ENCODE measurements at regions not wholly inside any gene's neighbourhood (a gene's known extent, or its start where the extent isn't known, plus 50 kb on each side); places are given as distances from the start of the nearest gene placed in this dataset.
"Not testable (repeated sequence)": the region's sequence is repeated elsewhere in the genome, so short reads cannot be mapped to it uniquely, and the experiment has no call there.

DNA sequence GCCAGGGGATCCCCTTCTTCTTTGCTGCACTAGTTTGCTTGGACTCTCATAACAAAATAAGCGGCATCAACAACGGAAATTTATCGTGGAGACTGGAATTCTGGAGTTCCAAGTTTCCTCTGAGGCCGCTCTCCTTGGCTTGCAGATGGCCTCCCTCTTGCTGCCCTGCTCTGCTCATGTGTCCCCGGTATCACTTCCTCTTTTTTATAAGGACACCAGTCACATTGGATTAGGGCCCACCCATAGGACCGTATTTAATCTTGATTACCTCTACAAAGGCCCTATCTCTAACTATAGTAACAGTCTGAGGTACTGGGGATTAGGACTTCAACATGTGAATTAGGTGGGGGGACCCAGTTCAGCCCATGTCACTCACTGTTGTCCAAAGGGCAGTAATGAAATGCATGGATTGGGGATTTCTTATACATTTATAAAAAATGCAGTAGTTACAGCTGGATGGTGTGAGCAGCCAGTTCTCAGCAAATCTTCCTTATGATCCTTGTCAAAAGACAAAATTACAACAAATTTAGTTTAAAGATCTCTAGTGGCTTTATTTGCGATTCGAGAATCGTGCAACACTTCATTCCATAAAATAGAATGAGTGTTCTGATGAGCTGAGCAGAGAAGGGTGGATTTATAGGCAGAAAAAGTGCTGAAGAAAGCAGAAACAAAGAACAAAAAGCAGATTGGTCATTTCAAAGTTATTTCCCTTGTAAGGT lies 59.3 kb upstream of the AKAP12 start:
- no TSS peak for BruUV-seq (replicated peaks)
- CTCF ChIA-PET: no interaction called here
- H3K36me3 ChIP-seq (ENCODE audit: insufficient read depth, low read length, poor library complexity, severe bottlenecking): no peaks in the 10 kb centered on the region
- DNase-seq (ENCODE audit: low spot score): no peak
- TF ChIP-seq EZH2 (IDR thresholded peaks at IDR 0.05; ENCODE audit: borderline replicate concordance, low read depth, low read length, poor library complexity, severe bottlenecking): no peak
- TF ChIP-seq, protein P1, sequence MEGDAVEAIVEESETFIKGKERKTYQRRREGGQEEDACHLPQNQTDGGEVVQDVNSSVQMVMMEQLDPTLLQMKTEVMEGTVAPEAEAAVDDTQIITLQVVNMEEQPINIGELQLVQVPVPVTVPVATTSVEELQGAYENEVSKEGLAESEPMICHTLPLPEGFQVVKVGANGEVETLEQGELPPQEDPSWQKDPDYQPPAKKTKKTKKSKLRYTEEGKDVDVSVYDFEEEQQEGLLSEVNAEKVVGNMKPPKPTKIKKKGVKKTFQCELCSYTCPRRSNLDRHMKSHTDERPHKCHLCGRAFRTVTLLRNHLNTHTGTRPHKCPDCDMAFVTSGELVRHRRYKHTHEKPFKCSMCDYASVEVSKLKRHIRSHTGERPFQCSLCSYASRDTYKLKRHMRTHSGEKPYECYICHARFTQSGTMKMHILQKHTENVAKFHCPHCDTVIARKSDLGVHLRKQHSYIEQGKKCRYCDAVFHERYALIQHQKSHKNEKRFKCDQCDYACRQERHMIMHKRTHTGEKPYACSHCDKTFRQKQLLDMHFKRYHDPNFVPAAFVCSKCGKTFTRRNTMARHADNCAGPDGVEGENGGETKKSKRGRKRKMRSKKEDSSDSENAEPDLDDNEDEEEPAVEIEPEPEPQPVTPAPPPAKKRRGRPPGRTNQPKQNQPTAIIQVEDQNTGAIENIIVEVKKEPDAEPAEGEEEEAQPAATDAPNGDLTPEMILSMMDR (conservative IDR thresholded peaks at IDR 0.05; ENCODE audit: low read depth, low read length): no peak
- POLR2A ChIA-PET (ENCODE audit: low non-redundant PET): no interaction called here
- no peaks in the 10 kb centered on the region for H3K9me3 ChIP-seq (ENCODE audit: low read depth, low read length, poor library complexity, severe bottlenecking)
- H3K4me1 ChIP-seq (ENCODE audit: insufficient read depth, low read length, poor library complexity, severe bottlenecking): no peaks in the 10 kb centered on the region
- no peak overlapping the region for H3K4me3 ChIP-seq (ENCODE audit: low read depth, low read length, poor library complexity, severe bottlenecking)
- intact Hi-C loops (cut with micrococcal nuclease; ENCODE audit: unreplicated experiment): no loop called here
- H3K27me3 ChIP-seq (replicated peaks; ENCODE audit: insufficient read depth, low read depth, low read length, poor library complexity): no peaks in the 10 kb centered on the region
- H3K27ac ChIP-seq (ENCODE audit: low read depth, low read length, poor library complexity, severe bottlenecking): no peak overlapping the region

DNA sequence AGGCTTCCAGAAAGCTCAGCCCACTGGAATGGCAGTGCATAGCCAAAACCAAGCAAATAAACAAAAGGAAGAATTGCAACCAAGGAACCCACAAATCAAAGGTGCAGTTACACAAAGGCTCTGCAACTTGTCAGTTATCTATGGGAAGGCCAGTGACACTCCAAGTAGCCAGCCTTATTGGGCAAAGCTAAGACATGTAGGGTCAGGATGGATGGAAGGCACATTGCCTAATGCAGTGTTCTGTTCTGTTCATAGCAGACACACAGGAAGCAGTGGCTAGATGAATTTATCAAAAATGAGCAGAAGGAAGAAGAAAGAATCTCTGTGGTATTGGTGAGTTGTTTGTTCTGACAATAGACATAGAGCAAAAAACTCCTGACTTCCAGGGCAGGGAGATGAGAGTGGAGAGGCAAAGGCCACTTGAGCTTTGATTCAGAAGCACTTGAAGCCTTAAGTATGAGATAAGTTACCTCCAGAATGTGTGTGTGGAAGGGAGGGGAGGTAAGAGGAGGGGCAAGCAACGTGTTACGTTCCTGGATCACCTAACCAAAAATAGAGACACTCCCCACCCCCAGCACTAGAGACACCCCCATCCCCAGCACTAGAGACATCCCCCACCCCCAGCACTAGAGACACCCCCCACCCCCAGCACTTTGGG lies 57.9 kb upstream of the AKAP12 start:
- H3K27ac ChIP-seq (ENCODE audit: low read depth, low read length, poor library complexity, severe bottlenecking): no peak overlapping the region
- no peaks in the 10 kb centered on the region for H3K4me1 ChIP-seq (ENCODE audit: insufficient read depth, low read length, poor library complexity, severe bottlenecking)
- TF ChIP-seq, protein P1 (conservative IDR thresholded peaks at IDR 0.05; ENCODE audit: low read depth, low read length): no peak
- TF ChIP-seq EZH2 (IDR thresholded peaks at IDR 0.05; ENCODE audit: borderline replicate concordance, low read depth, low read length, poor library complexity, severe bottlenecking): no peak
- no peak overlapping the region for H3K4me3 ChIP-seq (ENCODE audit: low read depth, low read length, poor library complexity, severe bottlenecking)
- H3K27me3 ChIP-seq (replicated peaks; ENCODE audit: insufficient read depth, low read depth, low read length, poor library complexity): no peaks in the 10 kb centered on the region
- POLR2A ChIA-PET (ENCODE audit: low non-redundant PET): no interaction called here
- intact Hi-C loops (cut with micrococcal nuclease; ENCODE audit: unreplicated experiment): no loop called here
- no peak for DNase-seq (ENCODE audit: low spot score)
- CTCF ChIA-PET: no interaction called here
- BruUV-seq (replicated peaks): no TSS peak
- H3K36me3 ChIP-seq (ENCODE audit: insufficient read depth, low read length, poor library complexity, severe bottlenecking): no peaks in the 10 kb centered on the region
- no peaks in the 10 kb centered on the region for H3K9me3 ChIP-seq (ENCODE audit: low read depth, low read length, poor library complexity, severe bottlenecking)

DNA sequence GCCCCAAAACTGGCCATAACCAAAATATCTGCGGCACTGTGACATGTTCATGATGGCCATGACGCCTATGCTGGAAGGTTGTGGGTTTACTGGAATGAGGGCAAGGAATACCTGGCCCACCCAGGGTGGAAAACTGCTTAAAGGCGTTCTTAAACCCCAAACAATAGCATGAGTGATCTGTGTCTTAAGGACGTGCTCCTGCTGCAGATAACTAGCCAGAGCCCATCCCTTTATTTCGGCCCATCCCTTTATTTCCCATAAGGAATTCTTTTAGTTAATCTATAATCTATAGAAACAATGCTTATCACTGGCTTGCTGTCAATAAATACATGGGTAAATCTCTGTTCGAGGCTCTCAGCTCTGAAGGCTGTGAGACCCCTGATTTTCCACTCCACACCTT lies 56.8 kb upstream of the AKAP12 start:
- DNase-seq (ENCODE audit: low spot score); POLR2A ChIA-PET (ENCODE audit: low non-redundant PET); CTCF ChIA-PET; H3K27ac ChIP-seq (ENCODE audit: low read depth, low read length, poor library complexity, severe bottlenecking); BruUV-seq (replicated peaks); H3K27me3 ChIP-seq (replicated peaks; ENCODE audit: insufficient read depth, low read depth, low read length, poor library complexity); intact Hi-C loops (cut with micrococcal nuclease; ENCODE audit: unreplicated experiment); H3K4me1 ChIP-seq (ENCODE audit: insufficient read depth, low read length, poor library complexity, severe bottlenecking); H3K36me3 ChIP-seq (ENCODE audit: insufficient read depth, low read length, poor library complexity, severe bottlenecking); H3K4me3 ChIP-seq (ENCODE audit: low read depth, low read length, poor library complexity, severe bottlenecking); H3K9me3 ChIP-seq (ENCODE audit: low read depth, low read length, poor library complexity, severe bottlenecking): not testable (repeated sequence)

DNA sequence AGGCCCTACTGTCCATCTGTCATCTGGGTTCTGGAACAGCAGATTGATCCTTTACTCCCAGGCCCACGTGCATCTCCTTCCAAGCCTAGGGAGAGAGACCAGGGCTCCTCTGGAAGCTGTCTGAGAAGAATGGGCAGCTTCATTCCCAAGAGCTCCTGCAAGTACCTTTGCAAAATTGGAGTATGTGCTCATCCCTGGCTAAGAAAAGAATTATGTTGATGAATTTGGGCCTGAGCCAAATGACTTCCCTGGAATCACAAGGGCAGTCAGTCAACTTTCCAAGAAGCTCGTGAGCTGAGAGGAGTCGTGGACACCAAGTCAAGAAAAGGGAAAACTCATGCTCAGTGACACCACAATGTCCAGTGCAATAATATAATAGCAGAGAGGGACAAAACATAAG lies 54.6 kb upstream of the AKAP12 start:
- Histone ChIP-seq H3K4me3 (ENCODE audit: low read depth, low read length, poor library complexity, severe bottlenecking) (no peak overlapping the region), H3K27me3 (replicated peaks; ENCODE audit: insufficient read depth, low read depth, low read length, poor library complexity) (no peaks in the 10 kb centered on the region), H3K36me3 (ENCODE audit: insufficient read depth, low read length, poor library complexity, severe bottlenecking) (no peaks in the 10 kb centered on the region), H3K27ac (ENCODE audit: low read depth, low read length, poor library complexity, severe bottlenecking) (no peak overlapping the region), H3K9me3 (ENCODE audit: low read depth, low read length, poor library complexity, severe bottlenecking) (no peaks in the 10 kb centered on the region), H3K4me1 (ENCODE audit: insufficient read depth, low read length, poor library complexity, severe bottlenecking) (no peaks in the 10 kb centered on the region)
- ChIA-PET CTCF (no interaction called here), POLR2A (ENCODE audit: low non-redundant PET) (interaction anchor here (0.6 kb wide), 1 partner anchor 161 kb away, joined by 4 read pairs; no protein-coding TSS in a partner anchor)
- intact Hi-C loops (cut with micrococcal nuclease; ENCODE audit: unreplicated experiment): no loop called here
- no TSS peak for BruUV-seq (replicated peaks)
- TF ChIP-seq EZH2 (IDR thresholded peaks at IDR 0.05; ENCODE audit: borderline replicate concordance, low read depth, low read length, poor library complexity, severe bottlenecking): no peak
- TF ChIP-seq, protein P1 (conservative IDR thresholded peaks at IDR 0.05; ENCODE audit: low read depth, low read length): no peak
- DNase-seq (ENCODE audit: low spot score): no peak
